Activated CD4-positive, alpha-beta T cell treated with anti-CD3 and anti-CD28 coated beads for 24 hours (primary cell): ENCODE measurements at regions not wholly inside any gene's neighbourhood (a gene's known extent, or its start where the extent isn't known, plus 50 kb on each side); places are given as distances from the start of the nearest gene placed in this dataset.
"Not testable (repeated sequence)": the region's sequence is repeated elsewhere in the genome, so short reads cannot be mapped to it uniquely, and the experiment has no call there.

Experiments
- DNase-seq, 2 donors: peaks; one replicate each; pipeline ENCODE4 v3.0.0-alpha.2; 2020; ENCODE audit warnings: low read depth in 2 of 2

GRCh38 chr1:147062956-147063355 is 109.3 kb downstream of the PRKAB2 start:
- no peak for DNase-seq

GRCh38 chr1:147061880-147062279 is 110.4 kb downstream of the PRKAB2 start:
- not testable (repeated sequence) for DNase-seq

- no peak for DNase-seq
Measured at GRCh38 chr1:147053269-147053668, 115.1 kb downstream of the NBPF12 start.

- no peak for DNase-seq
Measured at GRCh38 chr1:147052677-147053076, 114.6 kb downstream of the NBPF12 start.

GRCh38 chr1:147052143-147052542 is 114.0 kb downstream of the NBPF12 start:
- DNase-seq: no peak

GRCh38 chr1:147051136-147051535 is 113.0 kb downstream of the NBPF12 start:
- no peak for DNase-seq

GRCh38 chr1:147050654-147051053 is 112.5 kb downstream of the NBPF12 start:
- no peak for DNase-seq

- not testable (repeated sequence) for DNase-seq
Measured at GRCh38 chr1:147046863-147047394, 108.8 kb downstream of the NBPF12 start.

GRCh38 chr1:147046189-147046862 is 108.2 kb downstream of the NBPF12 start:
- no peak for DNase-seq
